Stimulated activated CD4-positive, alpha-beta T cell treated with anti-CD3 and anti-CD28 coated beads, Interleukin-15, amount 100 ng/mL, for 48 hours (primary cell): ENCODE measurements at regions not wholly inside any gene's neighbourhood (a gene's known extent, or its start where the extent isn't known, plus 50 kb on each side); places are given as distances from the start of the nearest gene placed in this dataset.

Experiments
- DNase-seq, 2 donors: peaks; one replicate each; pipeline ENCODE4 v3.0.0-alpha.2; 2020; ENCODE audit warnings: low read depth in 2 of 2

DNA sequence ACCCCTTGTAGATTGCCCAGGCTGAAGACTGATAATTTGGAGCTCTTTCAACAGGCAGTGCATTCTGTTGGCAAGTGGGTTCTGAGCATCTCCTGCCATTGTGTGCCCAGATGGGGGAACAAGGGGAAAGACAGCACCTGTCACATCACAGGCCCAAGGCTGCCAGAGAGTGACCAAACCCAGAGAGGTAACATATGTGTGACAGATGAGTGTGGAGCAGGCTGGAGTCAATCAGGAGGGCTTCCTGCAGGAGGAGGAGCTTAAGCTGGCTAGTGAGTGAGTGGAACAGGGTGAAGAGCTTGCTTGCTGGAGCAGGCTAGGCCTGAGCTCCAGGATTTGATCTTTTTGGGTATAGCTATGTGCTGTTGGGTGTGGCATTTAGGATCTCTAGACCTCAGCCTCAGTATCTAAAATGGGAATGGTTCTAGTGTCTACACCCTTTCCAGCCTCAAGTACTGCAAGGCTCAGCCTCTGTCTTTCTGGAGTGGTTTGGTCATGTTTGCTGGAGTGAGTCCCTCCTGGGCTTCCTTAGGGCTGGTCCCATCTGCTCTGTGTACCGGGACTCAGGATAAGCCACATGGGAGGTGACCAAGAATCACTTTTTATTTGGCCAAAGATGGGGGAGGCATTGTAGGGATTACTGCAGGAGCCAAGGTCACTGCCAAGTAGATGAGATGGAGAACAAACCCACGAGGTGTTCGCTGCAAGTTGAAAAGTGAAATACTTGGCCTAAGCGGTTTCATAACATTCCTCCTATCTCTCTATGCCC, 152.4 kb upstream of the TSHZ3 start:
- DNase-seq: no peak

DNA sequence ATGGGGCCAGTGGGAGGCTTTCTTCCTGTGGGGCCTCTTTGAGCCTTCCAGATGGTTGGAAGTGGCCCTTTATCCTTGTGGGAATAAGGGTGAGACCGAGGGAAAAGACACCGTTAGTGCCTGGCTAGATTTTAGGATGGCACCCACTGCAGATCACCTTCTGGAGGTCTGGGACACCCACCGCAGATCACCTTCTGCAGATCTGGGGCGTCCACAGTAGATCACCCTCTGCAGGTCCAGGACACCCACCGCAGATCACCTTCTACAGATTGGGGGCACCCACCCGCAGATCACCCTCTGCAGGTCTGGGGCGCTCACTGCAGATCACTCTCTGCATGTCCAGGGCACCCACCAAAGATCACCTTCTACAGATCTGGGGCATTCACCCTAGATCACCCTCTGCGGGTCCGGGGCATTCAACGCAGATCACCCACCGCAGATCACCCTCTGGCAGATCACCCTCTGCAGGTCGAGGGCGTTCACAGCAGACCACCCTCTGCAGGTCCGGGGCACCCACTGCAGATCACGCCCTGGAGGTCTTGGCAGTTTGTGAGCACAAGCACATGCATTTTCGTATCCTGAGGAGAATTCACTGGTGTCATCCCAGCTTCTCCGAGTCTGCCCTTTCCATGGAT, 153.4 kb upstream of the TSHZ3 start:
- DNase-seq: no peak

GRCh38 chr19:31503211-31503610, 154.0 kb upstream of the TSHZ3 start:
- no peak for DNase-seq

DNA sequence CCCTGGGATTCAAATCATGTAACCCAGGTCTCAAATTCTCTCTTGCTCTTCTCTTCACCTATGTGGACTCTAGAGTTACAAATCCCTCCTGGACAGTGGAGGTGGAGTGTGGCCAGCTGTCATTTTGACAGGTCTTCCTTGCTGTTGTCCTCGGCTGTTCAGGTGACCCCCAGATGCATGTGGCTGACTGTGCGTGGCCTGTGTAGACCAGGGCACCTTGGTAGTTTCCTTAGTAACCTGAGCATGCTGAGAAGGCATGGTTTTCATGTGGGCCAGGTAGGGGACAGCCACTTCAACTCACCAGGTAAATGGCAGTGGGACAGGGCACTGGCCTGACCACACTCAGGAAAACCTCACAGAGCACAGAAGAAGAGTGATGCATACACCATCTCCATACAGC, 155.0 kb upstream of the TSHZ3 start:
- DNase-seq: no peak

DNA sequence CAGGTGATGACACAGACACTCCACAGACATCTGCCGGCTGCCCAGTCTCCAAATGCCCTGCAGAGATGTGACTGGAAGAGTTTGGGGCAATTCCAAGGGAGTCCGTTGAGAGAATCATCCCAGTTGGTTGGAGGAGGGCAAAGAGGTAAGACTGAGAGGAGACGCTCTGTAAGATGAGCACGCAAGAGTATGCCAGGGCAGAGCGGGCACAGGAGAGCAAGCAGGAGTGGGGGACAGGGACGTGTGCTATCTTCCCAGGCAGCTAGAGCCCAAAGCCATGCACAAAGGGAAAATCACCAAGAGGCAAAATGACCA, 156.3 kb upstream of the TSHZ3 start:
- no peak for DNase-seq

- no peak for DNase-seq
These were observed 156.9 kb upstream of the TSHZ3 start for GRCh38 chr19:31506102-31506501.

- no peak for DNase-seq
These were observed 161.4 kb upstream of the TSHZ3 start for GRCh38 chr19:31510635-31511034.

GRCh38 chr19:31511098-31511497, 161.9 kb upstream of the TSHZ3 start:
- no peak for DNase-seq

DNA sequence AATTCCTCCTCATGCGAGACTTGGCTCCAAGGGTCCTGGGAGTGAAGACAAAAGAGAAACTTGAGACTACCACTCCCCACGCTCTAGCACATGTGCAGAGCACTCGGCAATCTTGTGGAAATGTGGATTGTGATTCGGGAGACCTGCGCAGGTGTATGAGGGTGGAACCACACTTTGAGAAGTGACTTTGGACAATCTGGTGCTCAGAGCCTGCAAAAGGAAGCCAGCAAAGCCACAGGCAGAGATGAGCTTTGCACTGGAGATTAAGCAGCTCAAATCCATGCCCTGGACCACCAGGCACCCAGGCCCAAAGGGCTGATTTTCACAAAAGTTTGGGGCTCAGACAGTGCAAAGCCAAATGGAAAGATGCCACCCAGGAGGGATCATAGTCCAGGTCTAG, 162.5 kb upstream of the TSHZ3 start:
- DNase-seq: no peak

GRCh38 chr19:31512181-31512970, 163.1 kb upstream of the TSHZ3 start:
- no peak for DNase-seq

DNA sequence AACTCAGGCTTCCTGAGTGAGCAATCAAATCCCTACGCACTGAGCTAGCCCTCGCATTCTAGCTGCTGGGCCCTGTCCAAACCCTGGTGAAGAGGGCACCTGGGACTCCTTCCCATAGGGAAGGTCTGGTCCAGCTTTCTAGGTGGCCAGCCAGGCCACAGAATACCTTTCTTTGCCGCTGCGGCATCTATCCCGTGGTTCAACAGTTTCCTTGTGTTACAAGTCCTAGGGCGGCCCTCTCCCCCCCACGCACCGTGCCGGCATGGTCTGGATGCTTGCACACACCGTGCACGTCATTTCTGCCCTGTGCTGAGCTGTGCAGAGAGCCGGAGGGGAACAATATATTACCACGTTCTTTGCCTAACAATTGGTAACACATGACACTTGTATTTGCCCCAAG, 164.6 kb upstream of the TSHZ3 start:
- DNase-seq: no peak

GRCh38 chr19:31515931-31516330, 166.7 kb upstream of the TSHZ3 start:
- no peak for DNase-seq

- DNase-seq: no peak
These were observed 167.5 kb upstream of the TSHZ3 start for GRCh38 chr19:31516756-31517155.

DNA sequence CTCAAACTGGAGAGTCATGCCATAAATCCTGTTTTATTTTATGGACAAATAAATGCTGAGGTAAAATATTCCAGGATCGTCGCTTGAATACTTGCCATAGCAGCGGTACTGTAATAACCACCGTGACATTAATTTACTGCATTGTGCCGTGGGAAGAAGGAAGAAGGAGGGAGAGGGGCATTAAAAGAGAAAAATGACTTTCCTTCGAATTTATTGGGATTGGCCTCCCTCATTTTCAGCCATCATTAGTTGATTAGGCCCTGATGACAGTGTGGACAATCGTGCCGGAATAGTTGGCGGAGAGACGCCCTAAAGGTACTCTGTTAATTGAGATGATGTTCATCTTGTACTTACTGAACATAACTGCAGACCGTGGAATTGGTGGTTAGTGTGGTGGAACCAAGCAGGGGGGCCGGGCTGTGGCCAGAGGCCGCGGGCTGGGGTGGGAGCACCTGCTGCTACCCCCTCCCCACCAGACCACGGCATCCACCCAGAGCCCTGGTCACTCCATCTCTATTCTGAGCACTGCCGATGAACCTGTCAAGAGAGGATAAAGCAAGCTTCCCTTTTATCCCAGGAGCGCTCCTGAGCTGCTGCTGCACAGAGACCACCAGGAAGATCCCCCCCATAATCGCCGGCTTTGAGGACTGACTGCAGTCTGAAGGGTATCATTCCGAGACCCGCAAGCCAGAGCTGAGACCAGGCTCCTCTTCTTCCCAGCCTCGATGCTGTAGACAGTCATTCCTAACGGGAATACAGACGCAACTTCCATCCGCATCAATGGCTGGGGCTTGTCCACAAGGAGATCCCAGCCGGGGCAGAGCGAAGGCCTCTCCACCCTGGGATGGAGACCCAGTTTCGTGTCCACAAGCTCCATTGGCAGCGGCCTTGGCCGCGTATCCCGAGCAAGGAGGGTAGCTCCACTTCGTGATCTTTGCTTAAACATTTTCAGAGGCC, 168.3 kb upstream of the TSHZ3 start:
- no peak for DNase-seq

GRCh38 chr19:31518216-31519020, 169.2 kb upstream of the TSHZ3 start:
- DNase-seq: no peak

GRCh38 chr19:31519256-31519655, 170.0 kb upstream of the TSHZ3 start:
- no peak for DNase-seq

GRCh38 chr19:31519908-31520307, 170.7 kb upstream of the TSHZ3 start:
- no peak for DNase-seq

DNA sequence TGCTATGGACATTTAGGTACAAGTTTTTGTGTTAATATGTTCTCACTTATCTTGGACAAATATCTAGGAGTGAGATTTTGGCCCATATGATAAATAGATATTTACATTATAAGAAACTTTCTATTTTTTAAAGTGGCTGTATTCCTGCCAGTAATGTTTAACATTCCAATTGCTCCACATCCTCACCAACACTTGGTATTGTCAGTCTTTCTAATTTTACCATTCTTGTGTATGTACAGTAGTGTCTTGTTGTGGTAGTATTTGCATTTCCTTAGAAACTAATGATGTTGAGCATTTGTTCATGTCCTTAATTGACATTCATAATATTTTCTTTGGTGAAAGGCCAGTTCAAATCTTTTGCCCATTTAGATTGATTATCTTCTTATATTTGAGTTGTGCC, 171.4 kb upstream of the TSHZ3 start:
- no peak for DNase-seq

DNA sequence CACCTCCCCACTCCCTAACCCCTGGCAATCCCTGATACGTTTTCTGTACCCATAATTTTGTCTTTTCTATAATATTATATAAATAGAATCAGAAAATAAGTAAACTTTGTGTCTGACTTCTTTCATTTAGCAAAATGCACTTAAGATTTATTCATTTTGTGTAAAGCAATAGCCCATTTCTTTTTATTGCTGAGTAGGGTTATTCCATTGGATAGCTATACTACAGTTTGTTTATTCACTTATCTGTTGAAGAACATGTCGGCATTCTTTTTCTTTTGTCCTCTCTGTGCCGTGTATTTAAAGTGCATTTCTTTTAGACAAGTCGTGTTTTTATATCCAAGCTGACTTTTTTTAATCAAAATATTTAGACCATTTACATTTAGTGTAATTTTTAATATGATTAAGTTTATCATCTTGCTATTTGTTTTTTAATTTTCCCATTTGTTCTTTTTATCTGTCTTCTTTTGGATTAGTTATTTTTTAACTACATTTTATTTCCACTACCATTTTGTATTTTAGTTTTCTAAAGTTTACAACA, 176.4 kb upstream of the TSHZ3 start:
- no peak for DNase-seq

DNA sequence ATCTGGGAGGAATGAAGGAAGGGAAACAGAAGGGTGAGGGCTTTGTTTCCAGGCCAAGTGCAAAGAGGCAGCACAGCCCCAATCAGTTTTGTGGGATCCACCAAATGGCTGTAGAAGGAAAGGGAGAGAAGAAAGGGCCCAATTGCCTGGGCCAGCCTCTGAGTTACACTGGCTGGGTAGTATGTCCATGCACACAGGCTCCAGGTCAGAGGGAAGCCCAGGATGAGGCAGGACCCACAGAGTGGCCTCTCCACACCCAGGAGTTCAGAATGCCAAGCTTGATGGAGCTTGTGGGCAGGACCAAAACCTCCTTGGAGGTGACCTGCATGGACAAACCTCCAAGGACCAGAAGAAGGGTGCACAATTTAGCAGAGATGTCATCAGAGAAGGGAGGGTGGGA, 178.2 kb upstream of the TSHZ3 start:
- no peak for DNase-seq

DNA sequence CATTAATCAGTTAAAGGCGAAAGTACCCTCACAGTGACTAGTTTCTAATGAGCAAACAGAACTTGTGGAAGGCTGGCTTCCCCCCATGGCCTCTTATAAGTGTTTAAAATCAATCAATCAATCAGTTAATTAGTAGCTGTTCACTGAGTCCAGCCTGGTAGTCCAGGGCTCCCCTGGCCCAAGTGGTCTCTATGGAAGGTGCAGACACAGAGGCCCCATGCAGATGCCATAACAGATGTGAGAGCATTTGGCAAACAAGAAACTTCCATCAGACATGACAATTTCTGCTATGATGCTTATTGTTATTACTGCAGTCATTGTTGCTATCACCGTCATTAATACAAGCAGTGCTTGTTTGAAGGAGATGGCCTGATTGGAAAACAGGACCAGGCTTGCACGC, 179.0 kb upstream of the TSHZ3 start:
- no peak for DNase-seq
